SW480 (cell line): ENCODE measurements at regions not wholly inside any gene's neighbourhood (a gene's known extent, or its start where the extent isn't known, plus 50 kb on each side); places are given as distances from the start of the nearest gene placed in this dataset.
"Not testable (repeated sequence)": the region's sequence is repeated elsewhere in the genome, so short reads cannot be mapped to it uniquely, and the experiment has no call there.

Experiments
- DNase-seq: peaks from one replicate; pipeline ENCODE4 v3.0.0-alpha.2; 2016; ENCODE audit warnings: low spot score

DNA sequence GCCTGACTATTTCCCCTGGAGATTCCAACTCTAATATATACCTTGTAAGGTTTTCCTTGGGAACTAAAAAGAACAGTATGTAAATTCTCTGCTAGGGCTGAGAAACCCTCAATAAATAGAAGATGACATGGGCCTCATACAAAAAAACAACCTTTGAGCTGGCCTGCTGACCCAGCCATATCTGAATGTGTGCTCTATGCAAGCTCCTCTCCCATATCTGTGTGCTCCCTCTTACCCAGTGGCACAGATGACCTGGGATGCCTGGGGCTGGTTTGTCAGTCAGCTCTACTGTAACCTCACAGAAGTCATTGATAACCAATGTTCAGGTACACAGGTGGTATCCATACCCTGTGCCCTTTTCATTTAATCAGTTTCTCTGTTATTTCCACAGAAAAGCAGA, 329.2 kb downstream of the SEC16B start:
- no peak for DNase-seq

DNA sequence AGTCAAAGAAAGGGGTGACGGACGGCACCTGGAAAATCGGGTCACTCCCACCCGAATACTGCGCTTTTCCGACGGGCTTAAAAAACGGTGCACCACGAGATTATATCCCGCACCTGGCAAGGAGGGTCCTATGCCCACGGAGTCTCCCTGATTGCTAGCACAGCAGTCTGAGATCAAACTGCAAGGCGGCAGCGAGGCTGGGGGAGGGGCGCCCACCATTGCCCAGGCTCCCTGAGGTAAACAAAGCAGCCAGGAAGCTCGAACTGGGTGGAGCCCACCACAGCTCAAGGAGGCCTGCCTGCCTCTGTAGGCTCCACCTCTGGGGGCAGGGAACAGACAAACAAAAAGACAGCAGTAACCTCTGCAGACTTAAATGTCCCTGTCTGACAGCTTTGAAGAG, 335.7 kb downstream of the SEC16B start:
- not testable (repeated sequence) for DNase-seq

DNA sequence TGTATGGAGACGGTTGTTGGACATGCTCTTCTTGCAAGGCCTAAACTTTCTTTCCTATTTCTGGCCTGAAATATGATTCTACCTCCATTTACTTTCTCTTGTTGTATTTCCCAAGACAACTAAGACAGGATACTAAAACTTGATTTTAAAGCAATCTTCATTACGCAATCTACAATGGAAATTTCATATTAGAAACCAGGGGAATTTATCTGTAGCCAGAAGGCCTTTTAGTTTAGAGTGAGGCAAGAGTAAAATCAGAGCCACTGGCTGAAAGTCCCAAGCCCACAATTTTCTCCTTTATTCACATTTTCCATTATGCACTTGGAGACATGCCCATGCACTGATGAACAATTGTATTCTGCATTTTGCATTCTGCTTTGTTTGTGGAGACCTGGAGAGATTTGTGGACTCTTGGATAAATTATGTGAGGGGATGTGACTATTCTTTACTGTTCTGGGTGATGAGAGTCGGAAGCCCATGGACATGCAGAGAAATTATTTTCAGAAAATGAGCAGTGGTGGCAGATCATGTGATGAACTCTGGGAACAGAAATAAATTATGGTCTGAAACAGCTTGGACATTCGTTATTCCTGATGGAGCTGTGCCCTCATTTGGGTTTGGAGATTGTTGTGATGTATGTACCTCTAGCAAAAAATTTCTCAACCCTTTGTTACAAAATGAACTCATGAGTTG, 336.8 kb downstream of the SEC16B start:
- DNase-seq, result no peak

DNA sequence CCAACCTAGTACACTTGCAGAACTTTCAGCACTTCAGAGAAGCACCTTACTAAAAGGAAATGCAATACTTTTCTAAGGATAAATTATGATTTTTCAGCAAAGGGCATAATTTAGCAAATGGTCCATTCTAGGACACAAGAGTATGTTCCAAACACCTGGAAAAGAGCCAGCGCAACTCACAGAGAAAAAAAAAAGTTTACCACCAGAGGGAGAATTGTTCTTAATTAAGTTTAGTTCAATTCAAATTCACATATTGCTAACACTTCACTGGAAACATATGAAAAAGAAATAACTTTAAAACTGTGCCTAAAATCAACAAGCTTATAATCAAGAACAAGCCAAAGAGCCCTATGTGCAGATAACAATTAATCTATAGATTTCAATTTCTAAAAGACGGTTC, 338.1 kb downstream of the SEC16B start:
- no peak for DNase-seq

DNA sequence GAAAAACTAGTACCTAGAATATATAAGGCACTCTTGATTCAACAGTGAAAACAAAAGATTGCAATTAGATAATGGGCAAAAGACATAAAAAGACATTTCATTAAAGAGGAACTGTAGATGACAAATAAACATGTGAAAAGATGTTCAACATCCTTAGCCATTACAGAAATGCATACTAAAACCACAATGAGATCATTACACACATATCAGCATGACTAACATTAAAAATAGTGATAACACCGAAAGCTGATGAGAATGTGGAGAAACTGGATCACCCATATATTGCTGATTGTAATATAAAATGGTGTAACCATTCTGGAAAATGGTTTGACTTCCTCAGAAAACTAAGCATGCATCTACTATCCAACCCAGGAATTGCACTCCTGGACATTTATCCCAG, 340.3 kb downstream of the SEC16B start:
- no peak for DNase-seq

DNA sequence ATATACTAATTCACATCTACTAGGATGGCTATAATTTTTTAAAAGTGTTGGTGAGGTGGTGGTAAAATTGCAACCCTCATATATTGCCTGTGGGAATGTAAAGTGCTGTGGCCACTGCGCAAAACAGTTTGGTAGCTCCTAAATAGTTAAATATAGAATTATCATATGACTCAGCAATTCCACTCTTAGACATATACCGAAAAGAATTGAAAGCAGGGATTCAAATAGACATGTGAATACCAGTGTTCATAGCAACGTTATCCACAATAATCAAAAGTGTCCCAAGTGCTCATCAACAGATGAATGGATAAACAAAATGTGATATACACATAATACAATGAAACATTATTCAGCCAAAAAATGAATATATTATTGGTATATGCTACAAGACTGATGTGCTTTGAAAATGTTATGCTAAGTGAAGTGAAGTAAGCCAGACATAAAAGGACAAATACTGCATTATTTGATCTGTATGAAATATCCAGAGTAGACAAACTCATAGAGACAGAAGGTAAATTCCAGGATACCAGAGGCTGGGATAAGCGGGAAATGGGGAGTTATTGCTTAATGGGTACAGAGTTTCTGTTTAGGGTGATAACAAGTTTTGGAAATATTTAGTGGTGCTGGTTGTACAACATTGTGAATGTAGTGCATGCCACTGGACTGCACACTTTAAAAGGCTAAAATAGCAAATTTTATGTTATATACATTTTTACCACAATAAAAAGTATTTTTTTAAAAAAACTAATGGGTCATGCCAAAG, 342.5 kb downstream of the SEC16B start:
- DNase-seq, result no peak

DNA sequence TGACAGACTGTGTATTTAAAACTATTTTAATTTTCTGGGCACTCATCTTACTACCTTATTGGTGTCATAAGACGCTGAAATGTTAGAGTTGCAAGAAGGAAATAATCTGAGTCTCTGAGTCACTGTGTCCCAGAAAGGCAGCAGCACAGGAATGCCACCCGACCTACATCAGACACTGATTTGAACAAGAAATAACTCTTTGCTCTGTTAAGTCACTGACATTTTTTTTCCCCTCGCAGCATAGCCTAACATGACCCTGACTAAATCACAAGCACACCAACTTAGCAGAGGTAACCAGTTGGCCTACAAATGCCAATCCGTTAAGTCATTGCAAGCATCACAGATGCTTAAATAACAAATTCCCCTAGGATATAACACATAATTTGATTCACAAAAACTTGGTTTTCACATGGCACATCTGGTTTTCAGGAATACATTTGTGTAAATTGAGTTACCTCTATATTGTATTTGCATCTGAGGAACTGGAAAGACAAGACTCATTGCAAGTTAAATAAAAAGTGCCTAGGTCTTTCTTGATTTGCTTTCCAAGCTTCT, 349.1 kb downstream of the SEC16B start:
- DNase-seq, result no peak

DNA sequence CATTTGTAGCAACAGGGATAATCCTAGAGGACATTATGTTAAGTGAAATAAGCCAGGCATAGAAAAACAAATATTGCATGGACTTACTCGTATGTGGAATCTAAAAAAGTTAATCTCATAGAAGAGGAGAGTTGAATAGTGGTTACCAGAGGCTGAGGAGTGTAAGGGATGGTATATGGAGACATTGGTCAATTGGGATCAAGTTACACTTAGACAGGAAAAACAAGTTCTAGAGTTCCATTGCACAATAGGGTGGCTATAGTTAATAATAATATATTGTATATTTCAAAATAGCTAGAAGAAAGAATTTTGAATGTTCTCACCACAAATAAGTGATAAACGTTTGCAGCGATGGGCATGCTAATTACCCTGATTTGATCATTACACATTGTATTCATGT, 354.6 kb downstream of the SEC16B start:
- no peak for DNase-seq

DNA sequence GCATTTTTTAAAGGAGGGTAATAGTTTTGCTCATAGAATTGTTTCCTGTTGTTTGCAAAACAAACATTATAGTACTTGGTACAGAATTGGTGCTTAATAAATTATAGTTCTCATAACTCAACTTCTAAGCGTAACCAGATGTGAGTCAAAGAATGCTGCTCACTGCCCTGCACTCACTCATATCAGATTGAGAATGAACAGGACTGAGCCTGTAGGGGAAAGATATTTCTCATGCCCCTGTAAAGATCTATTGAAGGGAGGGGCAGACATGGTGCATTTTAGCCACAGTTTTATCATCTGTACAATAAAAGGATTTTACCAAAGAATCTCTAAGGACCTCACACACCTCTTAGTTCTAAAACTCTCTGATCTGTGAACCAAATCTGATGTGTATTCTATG, 358.5 kb downstream of the SEC16B start:
- no peak for DNase-seq

DNA sequence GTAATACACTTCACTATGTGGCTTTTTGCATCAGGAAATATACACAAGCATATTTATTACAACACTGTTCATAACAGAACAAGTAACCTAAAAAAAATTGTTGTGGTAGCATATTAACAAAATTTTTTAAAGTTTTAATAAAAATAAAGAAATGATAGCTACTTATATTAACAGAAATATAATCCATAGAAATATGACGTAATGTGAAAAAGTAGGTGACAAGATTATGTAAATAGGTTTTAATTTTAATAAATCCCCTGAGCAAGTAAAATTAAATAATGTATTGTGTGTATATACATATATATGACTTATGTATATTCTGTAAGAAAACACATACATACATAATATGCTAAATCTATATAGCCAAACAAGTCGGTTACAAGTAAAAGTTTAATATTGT, 359.9 kb downstream of the SEC16B start:
- no peak for DNase-seq

DNA sequence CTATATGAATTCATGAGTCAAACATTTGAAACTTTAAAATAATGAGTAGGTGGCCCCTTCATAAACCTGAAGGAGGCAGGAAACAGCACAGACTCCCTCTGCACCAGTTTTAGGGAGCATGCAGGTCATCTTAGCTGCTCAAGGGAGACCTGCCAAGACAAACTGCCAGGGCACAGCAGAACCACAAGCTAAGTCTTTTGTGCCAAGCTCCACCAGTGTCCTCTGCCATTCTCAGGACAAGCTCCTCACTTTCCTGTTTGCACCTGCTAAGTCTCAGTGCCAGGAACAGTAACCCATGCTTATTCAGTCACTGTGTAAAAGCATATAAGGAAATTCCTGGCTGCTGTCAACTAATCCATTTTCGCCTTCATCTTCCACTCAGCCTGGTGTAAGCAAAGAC, 368.9 kb downstream of the SEC16B start:
- DNase-seq, result no peak

DNA sequence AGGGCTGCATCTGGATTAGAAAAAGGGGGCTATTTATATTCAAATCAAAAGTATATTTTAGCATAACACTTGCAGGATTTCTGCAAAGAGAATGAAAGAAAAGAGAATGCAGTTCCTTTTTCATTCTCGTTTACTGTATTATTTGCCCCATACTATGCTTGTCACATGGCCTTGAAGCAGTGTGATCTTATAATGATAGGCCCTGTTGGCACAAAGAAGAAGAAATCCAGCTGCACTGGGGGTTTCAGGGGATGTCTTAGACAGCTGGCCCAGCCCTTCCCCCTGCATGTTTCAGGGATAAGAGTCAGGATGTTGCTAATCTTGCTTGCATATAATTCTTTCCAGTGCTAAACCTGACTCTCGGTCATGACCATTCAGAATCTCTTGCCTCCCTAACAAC, 369.5 kb downstream of the SEC16B start:
- no peak for DNase-seq

DNA sequence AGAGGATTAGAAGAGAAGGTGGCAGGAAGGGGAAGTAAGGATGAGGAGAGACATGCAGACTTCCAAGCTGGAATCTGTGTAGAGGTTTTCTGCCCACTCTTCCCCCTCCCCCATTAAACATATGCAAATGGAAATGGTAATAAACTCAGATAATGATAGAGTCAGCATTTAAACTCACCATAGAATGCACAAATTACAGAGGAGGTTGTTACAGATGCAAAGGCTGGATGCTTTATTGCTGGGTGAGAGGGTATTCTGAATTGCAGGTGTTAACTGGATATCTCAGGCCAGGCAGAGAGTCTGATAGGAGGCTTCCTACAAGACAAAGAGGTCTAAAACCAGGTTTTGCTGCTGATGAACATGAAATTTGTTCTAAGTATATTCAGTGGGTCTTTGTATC, 372.5 kb downstream of the SEC16B start:
- no peak for DNase-seq

DNA sequence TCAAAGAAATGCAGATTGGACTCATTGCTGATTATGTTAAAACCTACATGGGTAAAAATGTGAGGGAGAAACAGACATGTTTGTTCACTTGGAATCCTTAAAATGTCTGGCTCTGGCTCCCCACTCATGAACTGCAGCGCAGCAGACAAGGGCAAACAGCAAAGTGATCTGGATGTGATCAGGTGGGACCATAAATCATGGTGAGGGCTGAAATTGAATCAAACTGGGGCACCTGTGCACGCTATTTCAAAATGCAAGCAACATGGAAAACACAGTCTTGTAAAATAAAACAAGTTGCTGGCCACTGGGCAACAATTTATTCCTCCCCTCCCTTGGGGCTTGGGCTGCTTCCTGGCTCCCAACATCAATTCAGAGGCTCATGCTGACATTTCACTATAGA, 373.4 kb downstream of the SEC16B start:
- no peak for DNase-seq

DNA sequence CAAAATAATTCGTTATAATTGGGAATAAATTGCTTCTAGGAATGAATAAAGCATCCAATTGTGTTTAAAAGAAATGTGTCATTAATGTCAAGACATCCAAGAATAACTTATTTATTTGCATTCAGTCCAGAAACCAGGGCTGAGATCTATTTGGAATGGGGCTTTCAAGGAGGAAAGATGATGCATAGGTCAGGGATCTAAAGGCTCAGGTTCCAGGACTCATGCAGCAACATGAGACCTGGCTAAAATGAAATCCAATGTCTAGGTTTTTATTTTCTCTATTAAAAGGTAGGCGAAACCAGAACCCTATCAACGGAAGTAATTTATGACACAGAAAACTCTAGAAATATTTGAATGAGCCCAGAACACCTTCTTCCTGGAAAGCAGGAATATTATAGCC, 376.8 kb downstream of the SEC16B start:
- DNase-seq, result no peak

DNA sequence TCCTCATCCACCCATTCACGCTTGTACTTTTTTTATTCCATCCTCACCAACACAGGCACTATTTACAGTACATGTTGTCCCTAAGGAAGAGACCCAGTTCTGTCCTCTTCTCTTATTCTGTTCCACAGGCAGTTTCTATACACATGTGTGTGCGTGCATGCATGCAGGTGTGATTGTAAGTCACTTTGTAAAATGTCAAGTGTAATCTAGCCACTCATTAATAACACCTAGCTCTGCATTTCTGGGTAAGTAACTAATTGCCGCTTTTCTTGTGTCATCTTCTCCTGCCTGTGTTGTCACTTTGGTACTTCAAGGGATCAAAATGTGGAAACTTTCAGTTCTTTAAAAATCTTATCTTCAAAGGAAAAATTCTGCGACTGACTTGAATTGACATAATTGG, 377.2 kb downstream of the SEC16B start:
- no peak for DNase-seq

DNA sequence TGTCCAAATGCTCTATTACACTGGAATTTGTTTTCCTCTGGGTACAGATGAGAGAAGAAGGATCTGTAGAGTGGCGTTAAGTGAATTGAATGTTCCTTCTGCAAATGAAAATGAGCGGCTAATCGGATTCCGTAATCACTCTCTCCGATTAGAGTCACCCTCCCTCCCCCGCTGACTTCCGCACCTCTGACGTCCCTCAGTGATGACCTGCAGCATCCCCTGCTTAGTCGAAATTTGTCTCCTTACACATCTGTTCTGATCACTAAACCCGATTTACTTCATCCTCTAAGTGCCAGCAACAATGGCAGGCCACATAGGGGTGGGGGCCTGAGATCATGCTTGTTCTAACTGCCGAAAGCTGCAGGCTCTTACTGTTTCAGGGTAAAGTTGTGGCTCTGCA, 378.7 kb downstream of the SEC16B start:
- no peak for DNase-seq

DNA sequence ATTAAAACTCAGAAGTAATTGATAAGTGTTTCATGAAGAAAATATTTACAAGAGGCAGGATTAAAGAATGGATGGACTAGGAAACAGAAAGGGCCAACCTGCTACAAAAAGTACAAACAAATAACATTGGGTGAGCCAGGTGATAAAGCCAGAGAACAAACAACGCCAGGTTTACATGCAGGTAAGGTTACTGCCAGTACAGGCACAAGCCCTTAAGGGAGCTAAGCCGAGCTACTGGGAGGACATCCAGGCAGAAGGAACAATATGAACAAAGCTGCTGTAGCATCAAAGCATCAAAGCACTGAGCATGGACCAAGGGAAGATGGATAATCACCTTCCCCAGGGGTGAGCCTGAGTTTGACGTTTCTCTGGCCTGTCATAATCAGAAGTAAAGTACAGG, 380.7 kb downstream of the SEC16B start:
- no peak for DNase-seq

DNA sequence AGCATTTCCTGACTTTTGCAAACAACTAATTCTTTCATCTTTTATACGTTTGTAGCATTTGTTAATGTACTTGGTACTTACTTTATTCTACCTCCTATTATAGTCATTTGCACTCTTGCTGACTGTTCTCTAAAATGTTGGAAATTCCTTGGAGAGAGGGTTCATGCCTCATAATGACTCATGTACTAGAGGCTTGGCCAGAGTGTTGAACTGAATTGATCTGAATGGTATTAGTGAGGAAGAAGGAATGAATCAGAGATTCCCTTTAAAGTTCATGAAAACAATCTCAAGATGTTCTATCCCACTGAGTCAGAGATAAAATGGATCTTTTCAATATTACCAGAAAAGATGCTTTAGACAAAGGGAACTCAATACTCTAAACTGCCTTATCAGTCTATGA, 383.4 kb downstream of the SEC16B start:
- DNase-seq, result no peak

DNA sequence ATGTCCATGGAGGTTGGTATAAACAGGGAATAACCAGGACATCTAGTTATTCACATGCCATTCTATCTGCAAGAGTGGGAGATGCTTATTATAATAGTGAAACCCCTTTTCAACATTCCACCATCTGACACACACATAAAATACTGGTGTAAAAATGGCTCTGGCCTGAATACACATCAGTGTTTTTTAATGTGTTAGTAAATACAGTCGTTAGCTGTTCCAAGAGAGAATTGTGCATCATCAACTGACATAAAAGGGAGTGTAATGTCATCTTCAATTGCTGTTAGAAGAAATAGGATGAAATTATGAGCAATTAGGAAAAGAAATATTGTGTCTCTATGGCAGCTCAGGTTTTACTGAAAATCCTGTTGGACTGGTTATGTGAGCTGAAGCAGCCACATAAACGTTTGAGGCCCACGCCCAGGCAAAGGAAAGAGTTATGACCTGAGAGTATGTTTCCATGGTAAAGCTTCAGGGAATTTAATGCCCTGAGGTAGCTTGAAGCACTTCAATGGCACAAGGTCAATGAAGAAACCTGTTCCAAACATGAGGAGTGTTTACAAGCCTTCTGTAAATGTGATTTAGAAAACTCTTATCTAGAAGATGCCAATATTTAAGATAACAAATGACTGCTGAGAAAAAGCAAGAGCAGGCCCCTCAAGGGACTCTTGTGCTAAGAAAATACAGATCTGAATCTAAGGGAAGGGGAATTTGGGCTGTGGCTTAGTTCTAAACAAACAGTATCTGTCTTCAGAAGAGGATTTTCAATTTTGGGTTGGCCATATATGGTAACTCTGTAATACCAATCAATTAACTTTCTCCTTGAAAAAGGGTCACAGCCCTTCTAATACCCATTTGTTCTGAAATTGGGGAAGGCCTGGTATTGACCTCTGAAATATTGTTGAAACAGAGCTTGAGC, 384.3 kb downstream of the SEC16B start:
- no peak for DNase-seq

DNA sequence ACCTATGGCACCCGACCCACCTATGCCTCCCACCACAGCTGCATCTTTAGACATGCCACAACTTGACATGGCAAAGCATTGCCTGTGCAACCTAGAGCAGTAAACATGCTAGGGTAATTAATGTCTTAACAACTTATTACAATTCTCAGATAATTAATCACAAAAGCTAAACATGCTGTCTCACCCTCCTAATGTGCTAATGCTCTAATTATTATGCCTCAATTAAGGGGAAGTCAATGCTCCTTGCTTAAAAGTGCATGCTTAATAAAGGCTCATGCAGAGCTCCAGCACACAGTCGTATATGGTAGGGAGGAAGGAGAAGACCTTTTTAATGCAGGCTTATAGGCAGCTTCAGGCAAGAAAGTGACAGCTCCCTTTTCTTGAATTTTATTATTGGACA, 396.0 kb downstream of the SEC16B start:
- no peak for DNase-seq

DNA sequence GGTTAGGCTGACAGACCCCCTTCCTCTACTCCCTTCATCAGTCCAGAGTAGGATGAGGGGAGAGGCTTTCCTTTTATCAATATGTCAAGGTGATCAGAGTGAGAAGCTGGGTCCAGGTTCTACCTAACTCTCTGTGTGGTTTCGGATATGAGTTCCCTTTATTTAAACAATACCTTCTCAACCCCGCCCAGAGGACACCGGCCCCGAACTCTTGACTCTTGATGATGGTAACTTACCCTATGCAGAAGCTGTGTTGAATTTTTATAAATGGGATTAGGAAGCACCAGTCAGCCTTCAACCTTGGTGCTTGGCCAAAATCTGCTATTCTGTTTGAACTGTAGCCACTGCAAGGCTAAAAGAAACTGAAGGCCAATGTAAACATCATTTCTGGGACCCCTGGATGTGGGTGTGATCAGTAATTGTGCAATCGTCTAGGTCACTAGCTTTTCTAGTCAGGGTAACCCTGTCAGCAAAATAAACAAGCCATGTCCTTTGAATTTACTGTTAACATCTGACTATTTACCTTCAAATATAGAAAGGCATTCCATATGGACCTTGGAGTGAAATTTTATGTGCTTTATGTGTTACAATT, 398.3 kb downstream of the SEC16B start:
- no peak for DNase-seq
